HPDE6-E6E7 (cell line): ENCODE measurements at regions not wholly inside any gene's neighbourhood (a gene's known extent, or its start where the extent isn't known, plus 50 kb on each side); places are given as distances from the start of the nearest gene placed in this dataset.

Experiments used
- DNase-seq: peaks from one replicate; pipeline ENCODE4 v3.0.0; 2011; ENCODE audit warnings: missing footprints; ENCODE audit errors: extremely low spot score

DNA sequence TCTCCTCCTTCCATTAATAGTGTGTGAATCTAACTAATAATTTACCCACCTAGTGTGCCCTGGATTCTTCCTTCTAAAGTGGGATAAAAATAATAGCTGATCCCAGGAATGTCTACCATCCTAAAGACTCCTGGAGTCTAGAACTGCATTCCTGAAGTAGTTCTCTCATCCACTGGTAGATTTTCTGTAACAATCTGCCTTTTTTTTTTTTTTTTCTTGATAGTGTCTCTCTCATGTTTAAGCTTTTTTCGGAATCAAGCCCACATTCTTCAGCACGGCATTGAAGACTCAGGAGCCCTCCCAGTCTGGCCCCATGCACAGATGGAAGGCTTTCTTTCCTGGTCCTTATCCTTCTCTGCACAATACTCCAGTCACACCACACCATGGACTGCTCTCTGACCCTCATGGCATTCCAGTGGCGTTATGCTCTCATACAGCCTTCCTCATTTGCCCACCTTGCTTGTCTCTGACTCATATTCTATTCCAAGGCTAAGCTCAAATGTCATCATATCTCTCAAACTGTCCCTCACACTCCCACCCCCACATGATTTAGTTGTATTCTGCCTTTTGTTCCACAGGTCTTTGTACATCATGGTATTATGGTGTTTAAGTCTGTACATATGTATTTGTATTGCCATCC lies 68.7 kb upstream of the FRY start:
- no peak for DNase-seq

DNA sequence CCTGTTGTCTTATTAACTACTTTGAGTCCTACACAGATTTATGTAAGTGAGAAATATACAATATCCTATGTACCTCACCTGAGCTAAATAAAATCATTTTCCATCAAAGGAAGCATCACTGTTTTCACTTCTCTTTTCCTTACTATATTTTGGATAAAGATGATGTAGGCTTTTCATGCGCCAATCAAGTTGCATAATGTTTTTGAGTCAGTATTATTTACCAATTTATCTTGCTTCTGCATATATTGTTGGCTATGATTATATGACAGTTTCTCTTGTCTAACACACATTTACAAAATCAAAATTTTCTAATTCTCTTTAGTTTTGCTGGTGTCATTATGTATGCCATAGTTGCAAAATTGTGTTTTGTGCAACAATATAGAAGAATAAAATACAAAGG lies 67.9 kb upstream of the FRY start:
- no peak for DNase-seq

DNA sequence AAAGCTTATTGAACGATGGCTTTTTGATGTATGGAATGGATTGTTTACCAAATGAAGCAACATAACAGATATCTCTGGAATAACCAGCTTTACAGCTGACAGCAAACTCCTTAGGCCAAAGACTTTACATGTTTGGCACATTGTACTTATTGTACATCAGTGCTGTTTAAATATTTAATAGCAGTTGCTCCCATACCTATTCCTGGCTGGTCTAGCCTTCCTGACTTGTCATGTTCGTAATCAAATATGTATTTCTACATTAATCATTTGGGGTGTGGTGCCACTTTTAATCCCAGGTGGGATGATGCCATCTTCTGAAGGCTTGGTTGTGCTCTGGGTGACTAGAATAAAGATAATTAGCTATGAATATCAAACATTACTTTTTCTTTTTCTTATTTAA lies 67.4 kb upstream of the FRY start:
- no peak for DNase-seq

DNA sequence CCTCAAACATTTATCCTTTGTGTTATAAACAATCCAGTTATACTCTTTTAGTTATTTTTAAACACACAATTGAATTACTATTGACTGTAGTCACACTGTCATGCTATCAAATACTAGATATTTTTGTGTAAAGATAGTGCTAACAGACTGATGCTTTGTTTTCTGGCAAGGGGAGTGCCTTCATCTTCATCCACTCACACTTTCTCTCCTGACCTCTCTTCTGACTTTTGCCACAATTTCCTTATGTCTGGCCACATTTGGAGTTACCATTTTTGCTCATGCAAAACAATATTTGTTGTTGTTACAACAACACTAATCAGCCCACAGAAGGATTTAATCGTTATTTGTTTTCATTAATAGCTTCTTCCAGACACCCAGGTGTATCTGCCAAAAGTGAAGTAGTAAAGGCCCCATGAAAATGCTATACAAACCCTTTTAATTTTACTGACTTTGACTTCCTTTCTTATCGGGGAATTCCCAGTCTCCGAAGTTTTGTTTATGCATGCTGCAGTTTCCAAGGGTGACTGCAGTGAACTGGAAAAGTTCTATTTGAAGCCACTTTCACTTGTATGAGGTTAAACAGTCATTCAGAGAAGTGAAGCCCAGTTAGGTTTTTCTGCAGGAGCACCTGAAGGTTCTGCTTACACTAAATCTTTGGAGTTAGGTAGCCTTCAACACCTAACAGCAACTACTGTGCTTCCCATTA lies 66.1 kb upstream of the FRY start:
- no peak for DNase-seq

DNA sequence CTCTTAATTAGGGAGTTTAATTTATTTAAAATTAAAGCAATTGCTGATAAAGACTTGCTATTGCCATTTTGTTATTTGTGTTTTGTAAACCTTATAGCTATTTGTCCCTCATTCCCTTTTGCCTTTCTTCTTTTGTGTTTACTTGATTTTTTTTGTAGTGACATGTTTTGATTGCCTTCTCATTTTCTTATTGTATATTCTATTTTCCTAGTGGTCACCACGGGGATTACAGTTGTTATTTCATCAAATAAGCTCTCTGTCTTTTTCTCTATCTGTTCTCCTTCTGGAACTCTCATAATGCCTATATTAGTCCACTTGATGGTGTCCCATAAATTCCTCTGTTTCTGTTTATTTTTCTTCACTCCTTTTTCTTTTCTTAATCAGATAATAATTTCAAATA lies 64.4 kb upstream of the FRY start:
- DNase-seq: no peak

DNA sequence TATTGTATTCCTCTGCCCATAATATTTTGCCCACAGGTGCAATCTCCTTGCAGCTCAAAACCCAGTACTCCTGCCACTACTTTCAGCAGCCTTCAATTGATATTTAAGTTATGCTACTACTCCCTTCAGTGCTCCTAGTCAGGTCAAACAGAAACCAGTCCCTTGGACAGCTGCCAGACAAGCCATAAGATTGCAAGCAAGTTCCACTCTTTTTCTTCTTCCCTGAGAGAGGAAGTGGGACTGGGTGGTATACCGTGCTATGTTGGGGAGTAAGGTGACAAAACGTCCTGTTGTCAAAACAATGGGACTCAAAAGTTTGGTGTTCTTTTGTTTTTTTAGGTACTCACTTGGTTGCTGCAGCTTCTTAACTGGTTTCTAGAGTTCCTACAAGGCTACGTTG lies 63.1 kb upstream of the FRY start:
- no peak for DNase-seq

DNA sequence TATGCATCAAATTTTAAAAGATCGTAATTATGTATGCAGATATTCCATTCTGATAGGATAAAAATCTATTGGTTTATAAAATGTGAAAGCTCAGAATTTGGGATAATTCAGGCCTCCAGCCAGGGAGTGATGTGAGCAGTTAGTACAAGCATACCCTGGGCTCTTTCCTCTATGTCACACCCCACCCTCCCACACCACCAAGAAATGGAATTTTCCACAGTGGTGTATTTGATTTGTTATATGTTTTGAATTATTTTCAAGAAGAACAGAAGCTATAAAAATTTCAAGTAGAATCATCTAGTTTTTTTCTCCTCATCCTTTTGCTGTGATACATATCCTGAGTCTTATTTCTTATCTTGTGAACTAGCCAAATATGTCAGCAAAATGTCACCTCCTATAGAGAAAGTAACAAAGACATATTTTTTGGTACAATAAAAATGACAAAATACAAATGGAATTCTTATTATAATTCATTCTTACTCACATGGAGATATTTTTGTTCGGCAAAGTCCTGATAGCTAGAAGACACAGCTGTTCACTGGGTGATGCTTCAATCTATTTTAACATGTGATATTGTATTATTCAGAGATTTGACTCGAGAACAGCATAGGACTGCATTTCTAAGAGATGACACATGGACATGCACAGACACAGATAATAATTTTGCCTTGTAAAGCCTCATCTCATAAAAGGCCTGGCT lies 61.2 kb upstream of the FRY start:
- DNase-seq: no peak

DNA sequence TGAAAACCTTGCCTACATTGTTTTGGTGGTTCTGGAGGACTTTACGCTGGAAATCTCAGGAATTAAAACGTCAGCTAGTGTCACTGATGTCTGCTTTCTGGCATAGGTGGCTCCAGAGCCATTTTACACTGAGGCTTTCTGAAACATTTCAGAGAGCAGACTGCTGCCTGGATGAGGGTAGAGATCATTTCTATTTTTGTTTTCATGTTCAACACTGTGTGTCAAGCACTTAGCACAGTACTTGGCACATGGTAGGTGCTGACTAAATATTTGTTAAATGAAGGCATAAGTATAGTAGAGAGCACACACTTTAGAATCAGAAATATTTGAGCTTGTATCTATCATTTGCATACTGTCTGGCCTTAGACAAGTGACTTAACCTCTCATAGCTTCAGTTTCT lies 59.1 kb upstream of the FRY start:
- DNase-seq: no peak

DNA sequence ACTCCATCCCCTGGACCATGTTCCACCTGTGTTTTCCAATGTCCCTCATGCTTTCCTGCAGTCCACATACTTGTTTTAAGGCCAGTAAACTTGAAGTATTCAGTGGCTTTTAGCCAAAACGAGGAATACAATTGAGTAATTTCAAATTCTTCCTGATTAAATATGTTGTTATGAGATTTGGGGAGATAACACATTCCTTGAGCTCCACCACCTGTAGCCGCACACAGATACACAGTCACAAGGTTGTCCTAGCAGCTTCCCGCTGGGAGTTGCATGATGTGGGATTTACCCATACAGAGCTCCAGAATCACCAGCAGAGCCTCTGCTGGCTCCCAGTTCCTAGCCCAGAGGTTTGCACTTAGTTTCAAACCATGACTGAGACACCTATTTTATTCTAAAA lies 53.6 kb upstream of the FRY start:
- no peak for DNase-seq

DNA sequence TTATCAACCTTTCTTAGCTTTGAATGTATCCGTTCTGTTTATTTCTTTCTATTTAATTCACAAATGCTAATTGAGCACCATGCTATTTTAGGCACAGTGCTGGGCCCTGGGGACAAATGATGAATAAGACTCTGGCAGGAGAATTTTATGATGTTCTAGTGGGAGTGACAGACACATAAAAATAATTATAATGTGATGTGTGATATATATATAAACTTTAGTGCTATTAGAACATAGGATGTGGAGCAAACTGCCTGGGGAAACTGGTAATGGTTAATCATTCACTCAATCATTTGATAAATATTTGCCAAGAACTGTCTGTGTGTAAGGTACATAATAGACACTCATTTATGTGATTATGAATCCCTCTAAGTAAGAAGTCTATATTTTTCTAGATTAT lies 50.7 kb upstream of the FRY start:
- no peak for DNase-seq
